ENCODE measurements at regions not wholly inside any gene's neighbourhood (a gene's known extent, or its start where the extent isn't known, plus 50 kb on each side); places are given as distances from the start of the nearest gene placed in this dataset.

GRCh38 chr2:221212105-221212504, 360.0 kb downstream of the EPHA4 start:
- no peak for TF ChIP-seq CTCF (conservative IDR thresholded peaks at IDR 0.05)
- no peak overlapping the region for H3K27ac ChIP-seq

GRCh38 chr2:221215487-221215886, 356.6 kb downstream of the EPHA4 start:
- no peak overlapping the region for H3K27ac ChIP-seq
- no peak for TF ChIP-seq CTCF (conservative IDR thresholded peaks at IDR 0.05)

- TF ChIP-seq CTCF (conservative IDR thresholded peaks at IDR 0.05) = no peak
- H3K27ac ChIP-seq = no peak overlapping the region
Observed at GRCh38 chr2:221216636-221217035, 355.5 kb downstream of the EPHA4 start.

GRCh38 chr2:221225752-221226151, 346.4 kb downstream of the EPHA4 start:
- no peak overlapping the region for H3K27ac ChIP-seq
- TF ChIP-seq CTCF (conservative IDR thresholded peaks at IDR 0.05) = no peak

GRCh38 chr2:221228214-221228769, 343.8 kb downstream of the EPHA4 start:
- TF ChIP-seq CTCF (conservative IDR thresholded peaks at IDR 0.05) = no peak
- H3K27ac ChIP-seq = no peak overlapping the region

- H3K27ac ChIP-seq = no peak overlapping the region
- TF ChIP-seq CTCF (conservative IDR thresholded peaks at IDR 0.05) = no peak
Observed at GRCh38 chr2:221229099-221229498, 343.0 kb downstream of the EPHA4 start.

- H3K27ac ChIP-seq = no peak overlapping the region
Observed at GRCh38 chr2:221231511-221231910, 340.6 kb downstream of the EPHA4 start.

More at GRCh38 chr2:221231511-221231910, 340.6 kb downstream of the EPHA4 start:
- no peak for TF ChIP-seq CTCF (conservative IDR thresholded peaks at IDR 0.05)

Data from VCaP (cell line).